ENCODE measurements at regions not wholly inside any gene's neighbourhood (a gene's known extent, or its start where the extent isn't known, plus 50 kb on each side); places are given as distances from the start of the nearest gene placed in this dataset.

DNA sequence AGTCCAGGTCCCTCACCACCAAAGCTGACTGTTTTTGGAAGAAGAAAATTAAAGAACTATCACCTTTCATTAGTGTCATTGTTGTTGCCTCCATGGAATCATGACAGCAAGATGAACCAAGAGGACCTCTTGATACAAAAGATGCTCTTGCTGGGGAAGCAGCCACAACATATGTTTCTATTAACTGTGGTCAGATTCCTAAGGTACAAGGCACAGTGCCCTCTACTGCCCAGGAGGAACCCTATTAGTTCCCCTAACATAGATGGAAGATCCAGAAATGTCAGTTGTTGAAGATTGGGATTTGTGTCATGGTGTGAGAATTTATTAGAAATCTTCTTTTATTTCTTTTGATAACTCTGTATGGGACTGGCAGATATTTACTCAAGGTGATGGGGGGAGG lies 188.2 kb upstream of the ANKFN1 start:
- Histone ChIP-seq H3K9me3 (no peaks in the 10 kb centered on the region), H3K4me1 (no peaks in the 10 kb centered on the region), H3K4me3 (no peak overlapping the region), H3K27me3 (replicated peaks in 1 of 7) (no peaks in the 10 kb centered on the region), H3K27ac (no peak overlapping the region), H3K36me3 (no peaks in the 10 kb centered on the region)
- TF ChIP-seq POLR2A (IDR thresholded peaks at IDR 0.05): no peak
- TF ChIP-seq, protein P1, sequence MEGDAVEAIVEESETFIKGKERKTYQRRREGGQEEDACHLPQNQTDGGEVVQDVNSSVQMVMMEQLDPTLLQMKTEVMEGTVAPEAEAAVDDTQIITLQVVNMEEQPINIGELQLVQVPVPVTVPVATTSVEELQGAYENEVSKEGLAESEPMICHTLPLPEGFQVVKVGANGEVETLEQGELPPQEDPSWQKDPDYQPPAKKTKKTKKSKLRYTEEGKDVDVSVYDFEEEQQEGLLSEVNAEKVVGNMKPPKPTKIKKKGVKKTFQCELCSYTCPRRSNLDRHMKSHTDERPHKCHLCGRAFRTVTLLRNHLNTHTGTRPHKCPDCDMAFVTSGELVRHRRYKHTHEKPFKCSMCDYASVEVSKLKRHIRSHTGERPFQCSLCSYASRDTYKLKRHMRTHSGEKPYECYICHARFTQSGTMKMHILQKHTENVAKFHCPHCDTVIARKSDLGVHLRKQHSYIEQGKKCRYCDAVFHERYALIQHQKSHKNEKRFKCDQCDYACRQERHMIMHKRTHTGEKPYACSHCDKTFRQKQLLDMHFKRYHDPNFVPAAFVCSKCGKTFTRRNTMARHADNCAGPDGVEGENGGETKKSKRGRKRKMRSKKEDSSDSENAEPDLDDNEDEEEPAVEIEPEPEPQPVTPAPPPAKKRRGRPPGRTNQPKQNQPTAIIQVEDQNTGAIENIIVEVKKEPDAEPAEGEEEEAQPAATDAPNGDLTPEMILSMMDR (IDR thresholded peaks at IDR 0.05 in 8 of 11, conservative IDR thresholded peaks at IDR 0.05 in 3 of 11): no peak
- TF ChIP-seq POLR2AphosphoS5 (IDR thresholded peaks at IDR 0.05): no peak
- no peak for DNase-seq
- intact Hi-C loops (cut with DNase I; ENCODE audit: low total_unique reads): no loop called here

DNA sequence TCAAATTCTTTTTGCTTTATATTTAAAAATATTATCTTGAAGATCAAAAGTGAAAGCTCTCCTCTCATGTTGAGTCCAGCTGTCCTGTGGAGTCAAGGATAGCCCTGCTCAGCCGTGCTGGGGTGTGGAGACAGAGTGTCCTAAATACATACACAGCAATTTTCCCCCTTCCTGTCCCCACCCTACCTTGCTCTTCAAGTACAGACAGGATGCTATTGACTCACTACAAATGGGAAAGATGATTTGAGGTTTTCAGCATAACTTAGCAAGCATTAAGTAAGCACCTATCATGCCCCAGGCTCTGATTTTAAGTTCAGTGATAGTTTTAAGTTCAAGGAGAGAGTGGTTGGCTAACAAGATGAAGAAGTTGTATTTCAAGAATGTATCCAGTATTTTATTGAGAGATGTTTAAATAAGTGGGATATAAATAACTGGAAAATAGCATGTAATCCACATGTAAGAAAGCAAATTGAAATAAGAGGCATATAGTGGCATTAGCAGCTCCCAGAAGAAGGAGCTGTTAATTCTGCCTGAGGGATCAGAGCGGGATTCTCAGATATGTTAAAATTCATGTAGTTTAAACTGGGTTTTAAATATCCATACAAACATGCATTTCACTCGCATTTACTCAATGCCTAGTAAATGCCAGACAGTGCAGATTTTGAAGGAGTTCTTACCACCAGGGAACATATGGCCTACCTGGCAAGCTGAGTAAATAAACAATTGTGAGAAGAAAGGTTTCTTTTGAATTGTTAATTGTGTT lies 183.5 kb upstream of the ANKFN1 start:
- intact Hi-C loops (cut with DNase I; ENCODE audit: low total_unique reads): no loop called here
- TF ChIP-seq POLR2AphosphoS5 (IDR thresholded peaks at IDR 0.05) (no peak), POLR2A (IDR thresholded peaks at IDR 0.05) (no peak)
- TF ChIP-seq, protein P1 (IDR thresholded peaks at IDR 0.05 in 8 of 11, conservative IDR thresholded peaks at IDR 0.05 in 3 of 11): no peak

DNA sequence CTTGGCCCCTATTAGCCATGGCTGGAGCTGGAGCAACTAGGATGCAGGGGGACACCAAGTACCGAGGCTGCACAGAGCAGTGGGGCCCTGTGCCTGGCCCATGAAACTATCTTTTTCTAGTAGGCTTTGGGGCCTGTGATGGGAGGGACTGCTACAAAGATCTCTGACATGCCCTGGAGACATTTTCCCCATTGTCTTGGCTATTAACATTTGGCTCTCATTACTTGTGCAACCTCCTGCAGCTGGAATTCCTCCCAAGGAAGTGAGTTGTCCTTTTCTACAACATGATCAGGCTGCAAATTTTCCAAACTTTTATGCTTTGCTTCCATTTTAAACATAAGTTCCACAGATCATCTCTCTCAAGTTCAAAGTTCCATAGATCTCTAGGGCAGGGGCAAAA lies 174.7 kb upstream of the ANKFN1 start:
- H3K4me1 ChIP-seq: no peaks in the 10 kb centered on the region
- no peak for DNase-seq
- H3K36me3 ChIP-seq: no peaks in the 10 kb centered on the region
- TF ChIP-seq, protein P1 (IDR thresholded peaks at IDR 0.05 in 8 of 11, conservative IDR thresholded peaks at IDR 0.05 in 3 of 11): no peak
- TF ChIP-seq POLR2AphosphoS5 (IDR thresholded peaks at IDR 0.05) (no peak), POLR2A (IDR thresholded peaks at IDR 0.05) (no peak)
- H3K27me3 ChIP-seq (replicated peaks in 1 of 7): no peaks in the 10 kb centered on the region
- WGBS, 5 donors: 33 to 100% (median 81%) methylated on average over 1 of the region's 1 CpG
- no peak overlapping the region for H3K4me3 ChIP-seq
- no peaks in the 10 kb centered on the region for H3K9me3 ChIP-seq
- intact Hi-C loops (cut with DNase I; ENCODE audit: low total_unique reads): no loop called here
- H3K27ac ChIP-seq: no peak overlapping the region

More for the DNA sequence above, 183.5 kb upstream of the ANKFN1 start:
- Histone ChIP-seq H3K4me3 (no peak overlapping the region), H3K9me3 (no peaks in the 10 kb centered on the region), H3K27ac (no peak overlapping the region), H3K27me3 (replicated peaks in 1 of 7) (peaks cover 0 to 12% (median 0%) of the 10 kb centered on the region in 7 donors), H3K36me3 (no peaks in the 10 kb centered on the region), H3K4me1 (no peaks in the 10 kb centered on the region)
- 64 to 82% (median 71%) methylated on average over 3 of the region's 3 CpGs for WGBS, 5 donors
- no peak for DNase-seq

DNA sequence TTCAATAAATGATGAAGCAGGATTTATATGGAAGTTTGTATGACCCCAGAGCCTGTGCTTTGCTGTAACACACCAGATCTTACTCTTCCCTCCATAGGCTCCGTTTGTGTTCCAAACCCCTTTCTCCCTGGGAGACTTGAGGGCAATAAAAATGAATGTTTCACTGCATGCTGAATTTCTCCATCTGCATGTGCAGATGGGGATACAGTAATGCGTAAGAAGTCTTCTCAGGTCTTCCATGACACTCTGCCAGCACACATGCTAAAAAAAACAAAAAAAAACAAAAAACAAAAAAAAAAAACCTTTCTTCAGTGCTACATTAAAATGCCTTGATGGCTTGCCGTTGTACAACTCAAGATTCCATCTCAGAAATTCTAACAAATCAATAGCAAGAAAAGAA lies 170.2 kb upstream of the ANKFN1 start:
- H3K36me3 ChIP-seq: no peaks in the 10 kb centered on the region
- peaks cover 0 to 4% (median 0%) of the 10 kb centered on the region in 7 donors for H3K27me3 ChIP-seq (replicated peaks in 1 of 7)
- no peaks in the 10 kb centered on the region for H3K4me1 ChIP-seq
- H3K4me3 ChIP-seq: no peak overlapping the region
- H3K27ac ChIP-seq: no peak overlapping the region
- TF ChIP-seq POLR2AphosphoS5 (IDR thresholded peaks at IDR 0.05): no peak
- TF ChIP-seq, protein P1 (IDR thresholded peaks at IDR 0.05 in 8 of 11, conservative IDR thresholded peaks at IDR 0.05 in 3 of 11): no peak
- no peak for TF ChIP-seq POLR2A (IDR thresholded peaks at IDR 0.05)
- H3K9me3 ChIP-seq: no peaks in the 10 kb centered on the region
- WGBS, 5 donors: 85 to 95% (median 89%) methylated on average over 3 of the region's 3 CpGs
- intact Hi-C loops (cut with DNase I; ENCODE audit: low total_unique reads): no loop called here
- no peak for DNase-seq

Measured in spleen (tissue), 11 donors.